Dedifferentiated amniotic fluid mesenchymal stem cell (primary cell): ENCODE measurements at regions not wholly inside any gene's neighbourhood (a gene's known extent, or its start where the extent isn't known, plus 50 kb on each side); places are given as distances from the start of the nearest gene placed in this dataset.

Experiments used
- DNase-seq: peaks from one replicate; pipeline ENCODE4 v3.0.0-alpha.2; 2016; ENCODE audit errors: extremely low spot score

DNA sequence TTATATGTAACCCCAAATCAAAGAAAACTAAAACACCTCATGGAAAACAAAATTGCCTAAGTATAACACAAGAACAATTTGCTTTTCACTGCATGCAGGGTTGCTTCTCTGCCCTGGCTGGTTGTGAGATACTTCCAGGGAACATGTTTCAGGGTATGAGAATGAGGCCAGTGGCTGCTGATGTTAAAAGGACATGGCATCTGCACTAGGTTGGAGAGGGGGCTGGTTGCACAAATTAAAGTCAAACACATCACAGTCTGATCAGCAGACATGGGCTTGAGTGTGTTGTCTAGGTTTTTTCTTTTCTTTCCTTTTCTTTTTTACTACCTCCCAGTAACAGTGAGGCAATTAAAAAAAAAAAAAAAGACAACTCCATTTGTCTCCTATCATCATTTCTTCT is 374.9 kb downstream of the MCTP2 start:
- no peak for DNase-seq

DNA sequence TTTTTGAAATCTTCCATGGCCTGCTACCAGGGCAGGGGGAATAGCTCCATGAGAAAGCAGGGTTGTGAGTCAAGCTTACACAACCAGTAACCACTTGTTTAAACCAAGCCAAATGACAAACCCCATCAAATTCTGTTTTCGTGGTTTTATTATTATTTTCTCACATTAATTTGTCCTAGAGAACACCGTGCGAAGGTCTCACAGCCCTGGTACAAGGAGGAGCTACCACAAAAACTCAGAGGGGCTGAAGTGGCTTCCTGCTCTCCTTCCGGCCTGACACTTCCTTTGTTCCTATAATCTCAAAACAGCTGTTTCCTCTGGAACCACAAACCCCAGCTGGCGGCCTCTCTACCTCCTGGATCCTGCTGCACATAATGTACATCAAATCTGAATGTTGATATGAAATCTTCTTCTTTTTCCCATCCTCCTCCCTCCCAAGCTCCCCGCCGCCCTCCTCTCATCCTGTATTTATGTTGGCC is 375.9 kb downstream of the MCTP2 start:
- no peak for DNase-seq

DNA sequence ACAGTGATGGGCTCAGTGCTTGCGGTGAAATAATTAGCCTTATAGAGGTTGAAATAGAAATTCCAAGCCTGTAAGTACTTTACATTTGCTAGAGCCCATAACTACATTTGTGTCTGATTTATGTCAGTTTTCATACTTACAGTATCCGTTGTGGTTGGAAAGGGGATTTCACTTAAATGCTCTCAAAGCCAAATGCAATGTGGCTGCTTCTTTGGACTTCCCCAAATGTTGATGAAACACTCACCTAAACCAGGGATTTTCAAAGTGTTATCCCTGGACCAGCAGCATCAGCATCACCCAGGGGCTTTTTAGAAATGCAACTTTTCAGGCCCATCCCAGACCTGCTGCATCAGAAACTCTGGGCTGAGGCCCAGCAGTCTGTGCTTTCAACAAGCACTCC is 378.7 kb downstream of the MCTP2 start:
- DNase-seq = no peak

- DNase-seq = no peak
Observed at GRCh38 chr15:94610485-94610884, 379.1 kb downstream of the MCTP2 start.

DNA sequence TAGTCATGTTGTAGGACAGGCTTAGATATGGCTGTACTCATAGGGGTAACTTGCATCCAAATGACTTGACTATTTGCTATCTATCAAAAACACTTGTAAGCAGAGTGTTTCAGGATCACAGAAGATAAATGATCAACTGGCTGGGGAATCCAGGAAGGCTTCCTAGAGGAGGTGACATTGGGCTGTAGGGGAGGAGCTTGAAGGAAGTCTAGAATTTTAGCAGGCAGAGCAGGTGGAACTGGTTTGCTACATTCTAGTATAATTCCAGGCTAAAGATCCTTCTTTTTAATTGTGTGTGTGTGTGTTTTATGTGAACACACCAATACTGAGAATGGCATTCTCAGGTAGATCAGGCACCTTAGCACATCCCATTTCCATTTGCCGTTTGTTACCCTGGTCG is 380.3 kb downstream of the MCTP2 start:
- no peak for DNase-seq

GRCh38 chr15:94615688-94616087 is 384.3 kb downstream of the MCTP2 start:
- DNase-seq = no peak

DNA sequence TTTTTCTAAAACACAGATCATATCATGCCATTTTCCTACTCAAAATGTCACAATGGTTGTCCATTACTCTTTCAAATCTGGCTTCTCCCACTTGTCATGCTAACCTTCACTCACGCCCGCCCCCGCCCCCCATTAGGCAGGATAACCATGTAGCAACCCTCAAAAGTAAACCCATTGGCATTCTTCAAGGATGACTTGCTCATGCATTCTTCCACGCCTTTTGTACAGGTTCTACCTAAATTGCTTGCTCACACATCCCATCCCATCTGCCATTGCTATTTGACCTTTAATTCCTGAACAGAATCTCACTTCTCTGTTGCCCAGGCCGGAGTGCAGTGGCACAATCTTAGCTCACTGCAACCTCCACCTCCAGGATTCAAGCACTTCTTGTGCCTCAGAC is 389.3 kb downstream of the MCTP2 start:
- DNase-seq = no peak

DNA sequence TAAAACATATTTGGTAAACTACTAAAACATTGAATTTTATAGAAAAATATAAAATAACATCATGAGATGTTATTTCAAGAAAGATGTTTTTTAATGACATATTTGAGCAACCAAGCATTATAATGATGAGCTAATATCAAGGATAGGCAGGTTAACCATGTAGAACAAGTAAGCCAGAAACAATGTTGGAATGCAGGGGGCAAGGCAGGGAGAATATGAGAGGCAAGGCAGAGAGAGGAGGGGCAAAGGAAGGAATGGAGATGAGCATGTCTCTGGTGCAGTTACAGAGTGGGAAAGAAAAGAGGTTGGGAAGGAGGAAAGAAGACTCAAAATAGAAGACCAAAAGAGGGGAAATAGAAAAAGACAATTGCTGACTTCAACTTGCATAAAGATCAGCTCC is 390.4 kb downstream of the MCTP2 start:
- DNase-seq = no peak

GRCh38 chr15:94626949-94627348 is 395.6 kb downstream of the MCTP2 start:
- DNase-seq = no peak

DNA sequence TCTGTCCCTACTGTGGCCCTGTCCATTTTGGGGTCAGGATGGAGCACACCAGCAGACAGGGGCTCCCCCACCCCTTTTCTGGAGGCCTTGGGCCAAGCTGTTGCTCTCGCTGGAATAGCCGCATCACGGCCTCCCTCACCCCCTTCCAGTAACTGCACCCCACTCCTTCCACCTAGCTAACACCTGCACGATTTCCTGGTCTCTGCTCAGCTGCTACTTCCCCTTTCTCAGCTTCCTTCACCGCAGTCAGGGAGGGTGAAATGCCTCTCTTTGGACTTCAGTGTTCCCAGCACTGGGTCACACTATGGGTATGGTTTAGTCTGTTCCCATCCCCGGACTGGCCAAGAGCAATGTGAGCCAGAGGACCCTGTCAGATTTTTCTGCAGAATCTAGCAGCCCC is 400.2 kb downstream of the MCTP2 start:
- DNase-seq = no peak

GRCh38 chr15:94638183-94638582 is 406.8 kb downstream of the MCTP2 start:
- no peak for DNase-seq

- no peak for DNase-seq
Observed at GRCh38 chr15:94639701-94640100, 408.3 kb downstream of the MCTP2 start.

- DNase-seq = no peak
Observed at GRCh38 chr15:94644433-94644832, 413.1 kb downstream of the MCTP2 start.

DNA sequence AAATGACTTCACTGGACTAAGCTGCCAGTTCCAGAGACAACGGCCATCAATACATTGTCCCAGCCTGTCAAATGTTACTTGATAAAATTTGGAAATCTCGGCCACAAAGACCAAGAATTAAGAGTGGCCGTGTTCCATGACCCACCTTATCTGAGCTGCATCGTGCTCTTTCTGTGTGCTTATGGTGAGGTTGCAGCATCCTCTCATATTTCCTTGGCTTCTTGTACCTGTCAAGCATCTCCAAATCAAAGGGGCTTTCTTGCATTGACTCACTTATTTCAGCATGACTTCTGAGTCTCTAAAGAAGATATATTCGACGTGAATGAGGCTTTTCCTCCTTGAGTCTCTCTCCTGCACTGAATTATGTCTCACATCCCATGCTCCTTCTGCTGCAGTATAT is 421.7 kb downstream of the MCTP2 start:
- no peak for DNase-seq

- no peak for DNase-seq
Observed at GRCh38 chr15:94655249-94655880, 424.0 kb downstream of the MCTP2 start.

DNA sequence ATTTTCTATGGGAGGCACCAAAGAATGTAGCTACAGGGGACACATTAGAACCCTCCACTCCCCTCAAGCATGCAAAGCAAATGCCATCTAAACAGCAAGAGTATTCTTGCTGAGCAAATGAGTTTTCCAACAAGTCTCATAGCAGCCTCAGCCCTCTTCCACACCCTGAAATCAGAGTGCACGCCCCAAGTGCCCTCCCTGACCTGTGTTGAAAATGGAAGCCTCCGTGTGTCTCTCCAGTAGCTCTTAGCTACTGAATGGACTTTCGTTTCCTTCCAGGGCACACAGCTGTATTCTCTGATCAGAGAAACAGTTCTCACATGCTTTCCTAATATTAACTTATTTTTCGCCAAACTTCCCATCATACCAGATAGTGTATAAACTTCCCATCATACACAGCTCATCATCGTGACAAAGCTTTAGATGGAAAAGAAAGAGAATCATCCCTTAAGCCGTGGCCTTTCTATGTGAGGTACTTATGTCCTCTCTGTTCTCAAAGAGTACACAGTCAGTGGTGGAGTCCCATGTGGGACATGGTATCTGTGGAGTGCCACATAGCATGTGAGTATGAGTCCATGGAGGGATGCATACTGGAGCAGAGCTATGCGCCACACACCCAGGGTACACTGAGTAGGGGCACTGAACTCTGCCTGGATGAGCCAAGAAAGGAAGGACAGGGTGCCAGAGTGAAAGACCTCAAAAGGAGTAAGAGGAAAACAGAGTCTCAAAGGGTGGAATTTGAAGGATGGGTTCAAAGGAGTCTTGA is 434.5 kb downstream of the MCTP2 start:
- DNase-seq = no peak

GRCh38 chr15:94666553-94666952 is 435.2 kb downstream of the MCTP2 start:
- DNase-seq = no peak

DNA sequence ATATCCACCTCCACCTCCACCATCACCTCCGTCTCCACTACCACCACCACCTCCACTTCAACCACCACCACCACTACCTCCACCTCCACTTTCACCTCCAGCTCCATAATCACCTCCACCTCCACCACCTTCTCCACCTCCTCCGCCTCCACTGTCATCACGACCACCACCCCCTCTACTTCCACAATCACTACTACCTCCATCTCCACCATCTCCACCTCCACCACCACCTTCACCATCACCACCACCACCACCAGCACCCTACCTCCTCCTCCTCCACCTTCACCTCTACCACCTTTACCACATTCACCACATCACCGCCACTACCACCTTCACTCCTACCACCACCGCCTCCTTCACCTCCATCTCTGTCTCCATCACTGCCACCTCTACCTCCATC is 435.7 kb downstream of the MCTP2 start:
- no peak for DNase-seq

DNA sequence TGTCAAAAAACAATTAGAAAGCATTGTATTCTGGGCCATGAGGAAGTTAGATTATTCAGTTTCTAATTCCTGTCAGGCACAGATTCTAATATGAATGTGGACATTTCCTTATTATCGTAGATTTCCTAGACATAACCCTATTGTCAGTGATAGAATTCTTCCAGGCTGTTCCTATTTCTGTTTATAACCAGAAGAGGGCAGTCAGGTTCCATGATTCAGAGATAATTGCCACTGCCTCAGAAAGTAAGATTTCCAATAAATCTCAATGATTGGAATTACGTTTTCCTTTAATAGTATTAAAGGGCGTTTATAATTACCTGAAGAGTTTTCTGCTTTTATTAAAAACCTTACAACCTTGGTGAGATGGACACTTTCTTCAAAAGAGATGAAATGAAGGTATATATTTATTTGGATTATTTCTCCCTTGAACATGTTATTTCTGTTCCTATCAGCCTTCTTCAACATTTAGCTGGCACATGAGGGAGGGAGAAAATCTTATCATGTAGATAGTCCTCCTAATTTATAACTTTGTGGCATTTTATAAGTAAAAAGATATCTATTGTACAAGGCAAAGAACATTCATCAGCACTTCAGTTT is 439.2 kb downstream of the MCTP2 start:
- DNase-seq = peak; percentile 56

DNA sequence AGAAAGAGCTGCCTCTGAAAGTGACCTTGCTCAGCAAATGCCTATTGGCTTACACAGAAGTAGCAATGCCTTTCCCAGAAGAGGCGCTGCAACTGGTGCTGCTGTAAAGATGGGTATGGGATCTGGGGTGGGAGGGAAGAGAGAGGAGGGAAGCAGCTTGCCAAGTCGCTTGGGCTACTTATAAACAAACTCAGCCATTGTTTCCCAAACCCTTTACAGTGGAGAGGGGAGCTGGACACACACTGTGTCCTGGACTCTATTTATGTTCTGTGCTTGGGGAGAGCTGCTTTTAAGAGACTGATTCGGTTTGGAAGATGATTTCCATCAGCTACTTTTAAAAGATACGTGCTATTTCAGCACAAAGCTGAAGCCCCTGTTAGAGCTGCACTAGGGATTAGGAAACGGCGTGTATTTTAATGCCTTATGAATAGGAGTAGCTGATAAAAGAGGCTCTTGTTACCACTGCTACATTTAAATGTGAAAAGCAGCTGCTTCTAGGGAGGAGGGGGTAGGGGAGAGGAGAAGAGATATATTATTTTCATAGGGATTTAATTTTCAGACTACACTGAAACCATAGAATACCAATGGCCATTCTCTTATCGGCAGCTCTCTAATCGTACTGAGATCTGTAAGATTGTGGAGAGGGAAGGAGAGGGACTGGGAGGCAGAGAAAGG is 440.6 kb downstream of the MCTP2 start:
- no peak for DNase-seq

GRCh38 chr15:94673801-94674200 is 442.4 kb downstream of the MCTP2 start:
- no peak for DNase-seq

GRCh38 chr15:94674296-94674695 is 442.9 kb downstream of the MCTP2 start:
- DNase-seq = no peak
